Spleen (tissue), 11 donors: ENCODE measurements at regions not wholly inside any gene's neighbourhood (a gene's known extent, or its start where the extent isn't known, plus 50 kb on each side); places are given as distances from the start of the nearest gene placed in this dataset.

Source experiments
- DNase-seq: peaks from one replicate; pipeline ENCODE4 v3.0.0-alpha.2; 2020
- H3K27ac ChIP-seq, 8 donors: fragments of 200-600 bp; sonication (generic) in 7 of 8; 1 replicate in 4 of 8; 2 replicates in 4 of 8; pipeline versions ENCODE4 v1.5.0 to v1.8.0; 2016 to 2021; ENCODE audit warnings: inconsistent platforms in 4 of 8, mild to moderate bottlenecking in 4 of 8, moderate library complexity in 1 of 8
- H3K27me3 ChIP-seq, 7 donors: fragments of 200-600 bp; sonication (generic) in 6 of 7; replicated peaks in 1 of 7; 1 replicate in 4 of 7; 2 replicates in 3 of 7; pipeline versions ENCODE4 v1.5.0 to v1.8.0; 2016 to 2021; ENCODE audit warnings: inconsistent platforms in 3 of 7, mild to moderate bottlenecking in 1 of 7
- H3K36me3 ChIP-seq, 6 donors: fragments of 200-600 bp; sonication (generic) in 5 of 6; 1 replicate in 4 of 6; 2 replicates in 2 of 6; pipeline versions ENCODE4 v1.5.0 to v1.8.0; 2016 to 2021; ENCODE audit warnings: inconsistent platforms in 2 of 6
- H3K4me1 ChIP-seq, 6 donors: fragments of 200-600 bp; sonication (generic) in 5 of 6; 1 replicate in 3 of 6; 2 replicates in 3 of 6; pipeline versions ENCODE4 v1.5.0 to v1.8.0; 2016 to 2021; ENCODE audit warnings: inconsistent platforms in 3 of 6
- H3K4me3 ChIP-seq, 8 donors: fragments of 200-600 bp; sonication (generic) in 7 of 8; 1 replicate in 4 of 8; 2 replicates in 4 of 8; pipeline versions ENCODE4 v1.5.0 to v1.8.0; 2016 to 2021; ENCODE audit warnings: inconsistent platforms in 4 of 8, mild to moderate bottlenecking in 4 of 8, moderate library complexity in 2 of 8
- H3K9me3 ChIP-seq, 8 donors: fragments of 200-600 bp; sonication (generic) in 7 of 8; 1 replicate in 4 of 8; 2 replicates in 4 of 8; pipeline versions ENCODE4 v1.5.0 to v1.8.0; 2016 to 2021; ENCODE audit warnings: inconsistent platforms in 4 of 8
- CTCF ChIP-seq, 11 experiments: fragments of 200-600 bp in 7 of 11; fragments of 450-650 bp in 4 of 11; sonication (generic) in 4 of 11; IDR thresholded peaks in 8 of 11; conservative IDR thresholded peaks in 3 of 11; 1 replicate in 7 of 11; 2 replicates in 4 of 11; pipeline versions ENCODE4 v1.4.0 to v1.8.0; 2016 to 2021; ENCODE audit warnings: antibody characterized with exemption in 11 of 11, inconsistent platforms in 4 of 11, mild to moderate bottlenecking in 1 of 11
- POLR2A ChIP-seq, 3 donors: fragments of 450-650 bp; IDR thresholded peaks; one replicate each; pipeline ENCODE4 v1.5.1; 2017; ENCODE audit warnings: antibody characterized with exemption in 3 of 3, mild to moderate bottlenecking in 1 of 3
- POLR2AphosphoS5 ChIP-seq, 3 donors: sonication (generic); formaldehyde crosslinking; IDR thresholded peaks; one replicate each; pipeline ENCODE4 v1.5.1; 2017; ENCODE audit warnings: antibody characterized with exemption in 3 of 3
- WGBS, 5 donors: extraction: QIAGEN DNeasy Blood & Tissue Kit in 3 of 5; methylation state at CpG; one replicate each; pipeline versions ENCODE4 v1.1.5 to v1.1.7; 2013 to 2018; 5-methylcytosine and 5-hydroxymethylcytosine counted together
- intact Hi-C: fragments of 100-400 bp; cut with DNase I; formaldehyde crosslinking; loops from one replicate; pipeline ENCODE4 v1.15.0; 2023; ENCODE audit warnings: low total_unique reads
- donor health status: healthy with polysubstance abuse.
- donor health status: DM: no; HTN: no; CAD: no; lungs with moderate emphysema.
- donor health status: DM: no; HTN: no; CAD: no.
- donor health status: Bipolar disorder and iron deficiency.
- donor health status: healthy.
- donor health status: DM: no; HTN: no; CAD: no.
- donor health status: DM: yes; HTN: yes; CAD: no.

- Histone ChIP-seq H3K4me3 (no peak overlapping the region), H3K36me3 (no peaks in the 10 kb centered on the region), H3K27ac (no peak overlapping the region), H3K4me1 (no peaks in the 10 kb centered on the region), H3K9me3 (peaks cover 0 to 12% (median 2%) of the 10 kb centered on the region in 8 donors), H3K27me3 (peaks cover 0 to 8% (median 0%) of the 10 kb centered on the region in 7 donors)
- 82 to 93% (median 91%) methylated on average over 9 of the region's 9 CpGs for WGBS, 5 donors
- DNase-seq: no peak
- intact Hi-C loops: no loop called here
- TF ChIP-seq CTCF (IDR thresholded peaks at IDR 0.05 in 8 of 11, conservative IDR thresholded peaks at IDR 0.05 in 3 of 11) (no peak), POLR2A (IDR thresholded peaks at IDR 0.05) (no peak), POLR2AphosphoS5 (IDR thresholded peaks at IDR 0.05) (no peak)
Observed at GRCh38 chr7:3193379-3194120, 107.5 kb upstream of the SDK1 start.

DNA sequence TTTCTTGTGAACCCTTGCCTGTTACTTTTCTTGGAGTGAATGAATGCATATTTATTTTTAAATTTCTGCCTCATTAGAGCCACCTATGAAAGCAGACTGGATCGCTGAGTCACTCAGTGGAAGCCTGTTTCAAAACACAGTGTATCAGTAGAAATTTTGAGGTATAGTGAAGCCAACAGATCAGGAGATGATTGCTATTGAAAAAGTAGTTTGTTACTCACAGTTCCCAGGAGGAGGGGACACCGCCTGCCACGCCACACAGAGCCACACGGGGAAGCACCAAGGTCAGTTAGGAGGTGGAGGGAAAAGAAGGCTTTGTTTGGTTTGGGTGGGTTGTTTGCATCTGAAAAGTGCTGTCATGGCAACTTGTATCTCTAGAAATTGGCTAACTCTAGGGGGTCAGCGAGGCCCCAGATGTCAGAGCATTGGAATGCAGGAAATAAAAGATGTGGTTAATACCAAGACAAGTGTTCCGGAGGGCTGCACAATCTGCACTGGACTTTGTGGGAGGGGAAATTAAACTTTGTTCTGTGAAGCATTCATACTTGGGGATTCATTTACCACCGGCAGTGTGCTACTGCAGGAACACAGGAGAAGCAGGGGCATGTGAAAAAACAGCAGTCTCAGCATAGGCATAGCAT, 106.4 kb upstream of the SDK1 start:
- peak; percentile 16 for DNase-seq
- intact Hi-C loops: no loop called here
- TF ChIP-seq CTCF (IDR thresholded peaks at IDR 0.05 in 8 of 11, conservative IDR thresholded peaks at IDR 0.05 in 3 of 11): no peak
- TF ChIP-seq POLR2AphosphoS5 (IDR thresholded peaks at IDR 0.05): no peak
- no peak for TF ChIP-seq POLR2A (IDR thresholded peaks at IDR 0.05)
- no peak overlapping the region for H3K27ac ChIP-seq
- no peaks in the 10 kb centered on the region for H3K36me3 ChIP-seq
- no peaks in the 10 kb centered on the region for H3K4me1 ChIP-seq
- peaks cover 0 to 3% (median 0%) of the 10 kb centered on the region in 7 donors for H3K27me3 ChIP-seq
- H3K4me3 ChIP-seq: no peak overlapping the region
- H3K9me3 ChIP-seq: peaks cover 0 to 22% (median 9%) of the 10 kb centered on the region in 8 donors
- WGBS, 5 donors: 64 to 89% (median 76%) methylated on average over 7 of the region's 7 CpGs

DNA sequence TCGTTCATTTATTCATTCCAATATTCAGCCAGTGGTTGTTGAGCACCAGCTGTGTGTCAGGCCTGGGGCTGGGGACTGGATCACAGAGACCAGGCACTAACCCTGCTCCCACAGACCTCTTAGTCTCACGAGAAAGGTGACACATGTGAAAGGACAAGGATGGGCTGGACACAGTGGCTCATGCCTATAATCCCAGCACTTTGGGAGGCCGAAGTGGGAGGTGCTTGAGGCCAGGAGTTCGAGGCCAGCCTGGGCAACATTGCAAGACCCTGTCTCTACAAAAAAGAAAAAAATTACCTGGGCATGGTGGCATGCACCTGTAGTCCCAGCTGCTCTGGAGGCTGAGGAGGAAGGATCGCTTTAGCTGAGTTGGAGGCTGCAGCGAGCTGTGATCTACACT, 105.9 kb upstream of the SDK1 start:
- Histone ChIP-seq H3K4me3 (no peak overlapping the region), H3K27me3 (peaks cover 0 to 3% (median 0%) of the 10 kb centered on the region in 7 donors), H3K9me3 (peaks cover 0 to 22% (median 9%) of the 10 kb centered on the region in 8 donors), H3K36me3 (no peaks in the 10 kb centered on the region), H3K27ac (no peak overlapping the region), H3K4me1 (no peaks in the 10 kb centered on the region)
- 77 to 92% (median 88%) methylated on average over 6 of the region's 6 CpGs for WGBS, 5 donors
- no peak for TF ChIP-seq POLR2AphosphoS5 (IDR thresholded peaks at IDR 0.05)
- no peak for TF ChIP-seq CTCF (IDR thresholded peaks at IDR 0.05 in 8 of 11, conservative IDR thresholded peaks at IDR 0.05 in 3 of 11)
- no peak for TF ChIP-seq POLR2A (IDR thresholded peaks at IDR 0.05)
- DNase-seq: peak; percentile 25
- intact Hi-C loops: no loop called here
